ENCODE measurements at regions not wholly inside any gene's neighbourhood (a gene's known extent, or its start where the extent isn't known, plus 50 kb on each side); places are given as distances from the start of the nearest gene placed in this dataset.

- no peak overlapping the region for H3K4me3 ChIP-seq (ENCODE audit: low read depth, low read length)
- TF ChIP-seq CTCF (IDR thresholded peaks at IDR 0.05; ENCODE audit: insufficient read depth in 1 of 2, low read depth in 1 of 2, low read length in 1 of 2, severe bottlenecking in 1 of 2, unreplicated experiment in 1 of 2): no peak
- no peaks in the 10 kb centered on the region for H3K9me3 ChIP-seq
- intact Hi-C loops (cut with micrococcal nuclease; ENCODE audit: unreplicated experiment): no loop called here
- Mint-ChIP-seq H3K9me3 (ENCODE audit: unreplicated experiment) (no peaks in the 10 kb centered on the region), H3K27ac (ENCODE audit: unreplicated experiment) (no peak overlapping the region), H3K36me3 (ENCODE audit: insufficient read depth, unreplicated experiment) (no peaks in the 10 kb centered on the region), H3K4me3 (ENCODE audit: unreplicated experiment) (no peak overlapping the region), H3K4me1 (ENCODE audit: low read depth, unreplicated experiment) (no peaks in the 10 kb centered on the region), H3K27me3 (ENCODE audit: insufficient read depth, unreplicated experiment) (peaks cover 2% of the 10 kb centered on the region)
- H3K4me1 ChIP-seq: no peaks in the 10 kb centered on the region
- CTCF ChIA-PET: no interaction called here
- DNase-seq: no peak
- H3K36me3 ChIP-seq (ENCODE audit: control insufficient read depth, insufficient read depth, low read length): no peaks in the 10 kb centered on the region
- no TSS peak for BruUV-seq (replicated peaks)
- H3K27me3 ChIP-seq (replicated peaks; ENCODE audit: control insufficient read depth, insufficient read depth, low read length): no peaks in the 10 kb centered on the region
- POLR2A ChIA-PET: no interaction called here
Observed at GRCh38 chr16:49061137-49061714, 220.4 kb downstream of the CBLN1 start.

DNA sequence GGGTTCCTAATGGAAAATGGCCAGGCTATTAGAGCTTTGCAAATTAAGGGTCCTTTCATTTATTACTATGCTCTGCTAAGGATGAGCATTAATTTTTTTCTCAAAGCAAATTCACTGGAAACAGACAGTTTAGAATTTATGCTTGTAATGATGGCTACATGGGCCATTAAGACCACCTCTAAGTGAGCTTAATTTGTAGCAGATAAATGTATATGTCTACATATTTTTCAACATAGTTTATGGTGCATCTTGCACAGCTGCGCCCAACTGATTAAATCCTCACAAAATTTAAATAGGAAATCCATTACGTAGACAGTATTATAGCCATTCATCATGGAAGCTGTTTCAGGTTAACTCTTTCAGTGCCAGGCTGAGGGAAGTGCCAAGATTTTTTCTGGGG, 220.9 kb downstream of the CBLN1 start:
- Mint-ChIP-seq H3K36me3 (ENCODE audit: insufficient read depth, unreplicated experiment) (no peaks in the 10 kb centered on the region), H3K27me3 (ENCODE audit: insufficient read depth, unreplicated experiment) (peaks cover 2% of the 10 kb centered on the region), H3K4me3 (ENCODE audit: unreplicated experiment) (no peak overlapping the region), H3K9me3 (ENCODE audit: unreplicated experiment) (no peaks in the 10 kb centered on the region), H3K4me1 (ENCODE audit: low read depth, unreplicated experiment) (no peaks in the 10 kb centered on the region), H3K27ac (ENCODE audit: unreplicated experiment) (no peak overlapping the region)
- intact Hi-C loops (cut with micrococcal nuclease; ENCODE audit: unreplicated experiment): no loop called here
- ChIA-PET POLR2A (no interaction called here), CTCF (no interaction called here)
- Histone ChIP-seq H3K4me1 (no peaks in the 10 kb centered on the region), H3K27me3 (replicated peaks; ENCODE audit: control insufficient read depth, insufficient read depth, low read length) (no peaks in the 10 kb centered on the region), H3K9me3 (no peaks in the 10 kb centered on the region), H3K4me3 (ENCODE audit: low read depth, low read length) (no peak overlapping the region), H3K36me3 (ENCODE audit: control insufficient read depth, insufficient read depth, low read length) (no peaks in the 10 kb centered on the region)
- no peak for DNase-seq
- no peak for TF ChIP-seq CTCF (IDR thresholded peaks at IDR 0.05; ENCODE audit: insufficient read depth in 1 of 2, low read depth in 1 of 2, low read length in 1 of 2, severe bottlenecking in 1 of 2, unreplicated experiment in 1 of 2)
- no TSS peak for BruUV-seq (replicated peaks)

DNA sequence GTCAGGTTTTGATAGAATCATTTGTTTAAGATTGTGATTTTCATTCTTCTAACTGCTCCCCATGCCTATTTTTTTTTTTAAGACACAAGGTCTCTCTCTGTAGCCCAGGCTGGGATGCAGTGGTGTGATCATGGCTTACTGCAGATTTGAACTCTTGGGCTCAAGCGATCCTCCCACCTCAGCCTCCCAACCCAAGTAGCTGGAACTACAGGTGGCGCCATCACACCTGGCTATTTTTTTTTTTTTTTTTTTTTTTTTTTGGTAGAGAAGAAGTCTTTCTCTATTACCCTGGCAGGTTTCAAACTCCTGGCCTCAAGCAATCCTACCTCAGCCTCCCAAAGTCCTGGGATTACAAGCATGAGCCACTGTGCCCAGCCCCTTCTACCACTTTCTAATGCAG, 223.3 kb downstream of the CBLN1 start:
- Histone ChIP-seq H3K9me3 (no peaks in the 10 kb centered on the region), H3K4me3 (ENCODE audit: low read depth, low read length) (no peak overlapping the region), H3K36me3 (ENCODE audit: control insufficient read depth, insufficient read depth, low read length) (no peaks in the 10 kb centered on the region), H3K4me1 (no peaks in the 10 kb centered on the region), H3K27me3 (replicated peaks; ENCODE audit: control insufficient read depth, insufficient read depth, low read length) (no peaks in the 10 kb centered on the region)
- ChIA-PET POLR2A (no interaction called here), CTCF (interaction anchor here (0.6 kb wide), 1 partner anchor 273 kb away, joined by 3 read pairs; no protein-coding TSS in a partner anchor)
- no TSS peak for BruUV-seq (replicated peaks)
- Mint-ChIP-seq H3K36me3 (ENCODE audit: insufficient read depth, unreplicated experiment) (no peaks in the 10 kb centered on the region), H3K27me3 (ENCODE audit: insufficient read depth, unreplicated experiment) (peaks cover 3% of the 10 kb centered on the region), H3K4me1 (ENCODE audit: low read depth, unreplicated experiment) (no peaks in the 10 kb centered on the region), H3K4me3 (ENCODE audit: unreplicated experiment) (no peak overlapping the region), H3K9me3 (ENCODE audit: unreplicated experiment) (no peaks in the 10 kb centered on the region), H3K27ac (ENCODE audit: unreplicated experiment) (no peak overlapping the region)
- TF ChIP-seq CTCF (IDR thresholded peaks at IDR 0.05; ENCODE audit: insufficient read depth in 1 of 2, low read depth in 1 of 2, low read length in 1 of 2, severe bottlenecking in 1 of 2, unreplicated experiment in 1 of 2): no peak
- intact Hi-C loops (cut with micrococcal nuclease; ENCODE audit: unreplicated experiment): no loop called here
- DNase-seq: no peak

Data from Caco-2 (cell line).